Natural killer cell (primary cell): ENCODE measurements at regions not wholly inside any gene's neighbourhood (a gene's known extent, or its start where the extent isn't known, plus 50 kb on each side); places are given as distances from the start of the nearest gene placed in this dataset.
"Not testable (repeated sequence)": the region's sequence is repeated elsewhere in the genome, so short reads cannot be mapped to it uniquely, and the experiment has no call there.

ENCODE experiments used
- ATAC-seq, 3 donors: fragments of 150-1000 bp in 2 of 3; fragments of 200-7000 bp in 1 of 3; cut with Tn5 transposase; 1 replicate in 1 of 3; 2 replicates in 2 of 3; pipeline ENCODE4 v1.10.0; 2021; ENCODE audit warnings: mild to moderate bottlenecking in 2 of 3, moderate library complexity in 2 of 3
- DNase-seq, 2 donors: peaks; one replicate each; pipeline versions ENCODE4 v3.0.0 to v3.0.0-alpha.2; 2013 to 2021; ENCODE audit warnings: mixed read lengths in 1 of 2
- H3K27ac ChIP-seq: one replicate; pipeline ENCODE4 v1.5.1; 2013; ENCODE audit warnings: mild to moderate bottlenecking, low read length
- H3K27me3 ChIP-seq: one replicate; pipeline ENCODE4 v1.6.1; 2013; ENCODE audit warnings: low read length; ENCODE audit not compliant: control insufficient read depth, insufficient read depth
- H3K36me3 ChIP-seq: one replicate; pipeline ENCODE4 v1.6.1; 2013; ENCODE audit warnings: low read length; ENCODE audit not compliant: control insufficient read depth, insufficient read depth
- H3K4me1 ChIP-seq: one replicate; pipeline ENCODE4 v1.6.1; 2013; ENCODE audit warnings: low read length; ENCODE audit not compliant: control insufficient read depth, insufficient read depth
- H3K4me3 ChIP-seq: one replicate; pipeline ENCODE4 v1.5.1; 2013; ENCODE audit warnings: low read length
- H3K9me3 ChIP-seq: one replicate; pipeline ENCODE4 v1.6.1; 2013; ENCODE audit warnings: low read length; ENCODE audit not compliant: control insufficient read depth, insufficient read depth
- H3K27ac Mint-ChIP-seq, 2 donors: one replicate each; pipeline ENCODE4 v1.8.0; 2022; ENCODE audit warnings: mild to moderate bottlenecking in 2 of 2, mixed read lengths in 2 of 2, moderate library complexity in 1 of 2
- H3K27me3 Mint-ChIP-seq, 2 donors: one replicate each; pipeline ENCODE4 v1.8.0; 2022; ENCODE audit warnings: low read depth in 2 of 2, mixed read lengths in 2 of 2
- H3K36me3 Mint-ChIP-seq: one replicate; pipeline ENCODE4 v1.8.0; 2022; ENCODE audit warnings: mixed read lengths
- H3K4me1 Mint-ChIP-seq, 2 donors: one replicate each; pipeline ENCODE4 v1.8.0; 2022; ENCODE audit warnings: mixed read lengths in 2 of 2
- H3K4me3 Mint-ChIP-seq: one replicate; pipeline ENCODE4 v1.8.0; 2022; ENCODE audit warnings: mild to moderate bottlenecking, moderate library complexity, mixed read lengths
- H3K9me3 Mint-ChIP-seq, 2 donors: one replicate each; pipeline ENCODE4 v1.8.0; 2022; ENCODE audit warnings: mixed read lengths in 2 of 2
- WGBS: methylation state at CpG from one replicate; pipeline ENCODE4 v1.1.7; 2013; ENCODE audit warnings: missing lambda C conversion rate; ENCODE audit not compliant: insufficient coverage; 5-methylcytosine and 5-hydroxymethylcytosine counted together
- intact Hi-C: fragments of 100-400 bp; cut with micrococcal nuclease; formaldehyde crosslinking; loops from one replicate; pipeline ENCODE4 v1.14.2; 2022
- TF ChIP-seq, protein P1 (sequence below): fragments of 200-600 bp; IDR thresholded peaks from one replicate; pipeline ENCODE4 v1.8.0; 2022; ENCODE audit warnings: antibody characterized with exemption

GRCh38 chr20:48400009-48400408, 427.8 kb downstream of the PREX1 start:
- no peaks in the 10 kb centered on the region for H3K4me1 Mint-ChIP-seq
- WGBS = 81% methylated on average over 8 of the region's 8 CpGs
- Histone ChIP-seq H3K4me1 (no peaks in the 10 kb centered on the region), H3K9me3 (no peaks in the 10 kb centered on the region), H3K4me3 (no peak overlapping the region), H3K27me3 (no peaks in the 10 kb centered on the region), H3K36me3 (no peaks in the 10 kb centered on the region), H3K27ac (no peak overlapping the region)
- H3K4me3 Mint-ChIP-seq = no peak overlapping the region
- TF ChIP-seq, protein P1, sequence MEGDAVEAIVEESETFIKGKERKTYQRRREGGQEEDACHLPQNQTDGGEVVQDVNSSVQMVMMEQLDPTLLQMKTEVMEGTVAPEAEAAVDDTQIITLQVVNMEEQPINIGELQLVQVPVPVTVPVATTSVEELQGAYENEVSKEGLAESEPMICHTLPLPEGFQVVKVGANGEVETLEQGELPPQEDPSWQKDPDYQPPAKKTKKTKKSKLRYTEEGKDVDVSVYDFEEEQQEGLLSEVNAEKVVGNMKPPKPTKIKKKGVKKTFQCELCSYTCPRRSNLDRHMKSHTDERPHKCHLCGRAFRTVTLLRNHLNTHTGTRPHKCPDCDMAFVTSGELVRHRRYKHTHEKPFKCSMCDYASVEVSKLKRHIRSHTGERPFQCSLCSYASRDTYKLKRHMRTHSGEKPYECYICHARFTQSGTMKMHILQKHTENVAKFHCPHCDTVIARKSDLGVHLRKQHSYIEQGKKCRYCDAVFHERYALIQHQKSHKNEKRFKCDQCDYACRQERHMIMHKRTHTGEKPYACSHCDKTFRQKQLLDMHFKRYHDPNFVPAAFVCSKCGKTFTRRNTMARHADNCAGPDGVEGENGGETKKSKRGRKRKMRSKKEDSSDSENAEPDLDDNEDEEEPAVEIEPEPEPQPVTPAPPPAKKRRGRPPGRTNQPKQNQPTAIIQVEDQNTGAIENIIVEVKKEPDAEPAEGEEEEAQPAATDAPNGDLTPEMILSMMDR = no peak
- no peak overlapping the region for H3K27ac Mint-ChIP-seq
- H3K36me3 Mint-ChIP-seq = no peaks in the 10 kb centered on the region
- ATAC-seq (no peak), DNase-seq (no peak)
- intact Hi-C loops = no loop called here
- H3K27me3 Mint-ChIP-seq = peaks cover 9 to 13% of the 10 kb centered on the region in 2 donors
- no peaks in the 10 kb centered on the region for H3K9me3 Mint-ChIP-seq

- no peak overlapping the region for H3K4me3 ChIP-seq
- DNase-seq = no peak
- no peak overlapping the region for H3K4me3 Mint-ChIP-seq
- WGBS = 79% methylated on average over 16 of the region's 16 CpGs
- no peaks in the 10 kb centered on the region for H3K4me1 Mint-ChIP-seq
- H3K27ac Mint-ChIP-seq = no peak overlapping the region
- H3K9me3 Mint-ChIP-seq = no peaks in the 10 kb centered on the region
- H3K27me3 ChIP-seq = no peaks in the 10 kb centered on the region
- intact Hi-C loops = no loop called here
- no peak for ATAC-seq
- no peaks in the 10 kb centered on the region for H3K4me1 ChIP-seq
- no peaks in the 10 kb centered on the region for H3K36me3 ChIP-seq
- H3K36me3 Mint-ChIP-seq = no peaks in the 10 kb centered on the region
- TF ChIP-seq, protein P1 = no peak
- peaks cover 15 to 23% of the 10 kb centered on the region in 2 donors for H3K27me3 Mint-ChIP-seq
- no peaks in the 10 kb centered on the region for H3K9me3 ChIP-seq
- no peak overlapping the region for H3K27ac ChIP-seq
Observed at GRCh38 chr20:48398506-48399449, 429.0 kb downstream of the PREX1 start.

DNA sequence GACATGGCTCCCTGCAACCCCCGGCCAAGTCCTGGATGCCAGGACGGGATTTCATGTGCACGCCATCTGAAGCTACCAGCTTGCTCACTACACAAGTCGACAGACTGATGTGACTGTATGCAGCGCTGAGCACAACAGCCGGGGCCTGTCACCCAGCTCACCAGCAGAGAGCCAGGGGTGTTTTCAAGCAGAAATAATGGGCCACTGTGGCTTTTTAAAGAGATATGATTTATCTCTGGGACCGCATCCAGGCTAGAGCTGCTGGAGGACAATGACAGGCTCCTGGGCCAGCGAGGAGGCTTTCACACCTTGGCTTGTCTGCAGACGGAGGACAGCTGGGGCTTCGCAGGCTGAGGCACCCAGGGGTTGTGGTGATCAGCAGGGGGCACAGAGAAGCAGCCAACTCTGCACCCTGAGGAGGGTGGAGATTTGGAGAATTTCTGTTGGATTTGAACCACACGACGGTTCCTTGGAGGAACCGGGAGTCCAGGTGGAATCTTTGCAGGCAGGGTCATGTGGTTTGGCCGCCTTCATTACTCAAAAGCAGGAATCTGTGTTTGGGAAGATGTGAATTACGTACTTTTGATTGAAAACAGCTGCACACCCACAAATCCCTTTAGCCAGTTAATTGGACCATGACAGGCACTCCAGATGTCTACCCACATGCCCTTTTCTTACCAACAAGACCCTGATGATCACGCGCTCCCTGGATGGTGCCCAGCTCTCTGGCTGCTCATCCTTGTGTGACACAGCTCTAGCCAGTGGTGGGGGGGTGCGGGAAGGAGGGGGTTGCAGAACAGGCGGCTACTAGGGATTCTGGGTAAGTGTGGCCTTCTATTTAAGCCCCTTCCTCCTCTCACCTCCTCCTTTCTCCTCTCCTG, 430.6 kb downstream of the PREX1 start:
- H3K36me3 ChIP-seq, H3K27ac ChIP-seq, DNase-seq, H3K4me1 ChIP-seq, H3K4me1 Mint-ChIP-seq, H3K4me3 Mint-ChIP-seq, H3K4me3 ChIP-seq, H3K9me3 ChIP-seq, H3K36me3 Mint-ChIP-seq, ATAC-seq, H3K9me3 Mint-ChIP-seq, intact Hi-C loops, H3K27ac Mint-ChIP-seq, H3K27me3 ChIP-seq: not testable (repeated sequence)
- WGBS = 85% methylated on average over 14 of the region's 19 CpGs
- peaks cover 14 to 30% of the 10 kb centered on the region in 2 donors for H3K27me3 Mint-ChIP-seq
